Activated naive CD8-positive, alpha-beta T cell treated with anti-CD3 and anti-CD28 coated beads, Interleukin-2, amount 10 ng/mL, durations not matched to agents 7 days and 5 days (primary cell): ENCODE measurements at regions not wholly inside any gene's neighbourhood (a gene's known extent, or its start where the extent isn't known, plus 50 kb on each side); places are given as distances from the start of the nearest gene placed in this dataset.
"Not testable (repeated sequence)": the region's sequence is repeated elsewhere in the genome, so short reads cannot be mapped to it uniquely, and the experiment has no call there.

ENCODE experiments used
- ATAC-seq: fragments of 150-1000 bp; cut with Tn5 transposase; one replicate; pipeline ENCODE4 v1.10.0; 2021; ENCODE audit warnings: low read depth, moderate library complexity
- POLR2A ChIA-PET: fragments of 350-600 bp; sonication (Branson Sonifier 250); formaldehyde crosslinking; loops from one replicate; lab custom pipeline; 2021; ENCODE audit warnings: antibody characterized with exemption; lab: Charles Lee
- DNase-seq: peaks from one replicate; pipeline ENCODE4 v3.0.0; 2021
- H3K27ac Mint-ChIP-seq: one replicate; pipeline ENCODE4 v1.8.0; 2022; ENCODE audit warnings: mild to moderate bottlenecking, mixed read lengths
- H3K27me3 Mint-ChIP-seq: one replicate; pipeline ENCODE4 v1.8.0; 2022; ENCODE audit warnings: mild to moderate bottlenecking, moderate library complexity, mixed read lengths
- H3K36me3 Mint-ChIP-seq: one replicate; pipeline ENCODE4 v1.8.0; 2021; ENCODE audit warnings: mild to moderate bottlenecking, mixed read lengths
- H3K4me1 Mint-ChIP-seq: one replicate; pipeline ENCODE4 v1.8.0; 2021; ENCODE audit warnings: mixed read lengths
- H3K4me3 Mint-ChIP-seq: one replicate; pipeline ENCODE4 v1.8.0; 2022; ENCODE audit warnings: mild to moderate bottlenecking, moderate library complexity, mixed read lengths
- H3K9me3 Mint-ChIP-seq: one replicate; pipeline ENCODE4 v1.8.0; 2021; ENCODE audit warnings: mixed read lengths

- H3K9me3 Mint-ChIP-seq, result no peaks in the 10 kb centered on the region
- ATAC-seq, result no peak
- peaks cover 5% of the 10 kb centered on the region for H3K27me3 Mint-ChIP-seq
- no peak overlapping the region for H3K27ac Mint-ChIP-seq
- no peaks in the 10 kb centered on the region for H3K4me1 Mint-ChIP-seq
- no peak for DNase-seq
- H3K36me3 Mint-ChIP-seq, result no peaks in the 10 kb centered on the region
- POLR2A ChIA-PET, result no interaction called here
- no peak overlapping the region for H3K4me3 Mint-ChIP-seq
These were observed 93.8 kb upstream of the FAM20A start for GRCh38 chr17:68694791-68695485.

GRCh38 chr17:68693896-68694295, 92.7 kb upstream of the FAM20A start:
- H3K27me3 Mint-ChIP-seq, result peaks cover 5% of the 10 kb centered on the region
- no peaks in the 10 kb centered on the region for H3K36me3 Mint-ChIP-seq
- H3K9me3 Mint-ChIP-seq, result no peaks in the 10 kb centered on the region
- H3K27ac Mint-ChIP-seq, result no peak overlapping the region
- DNase-seq (no peak), ATAC-seq (no peak)
- no peaks in the 10 kb centered on the region for H3K4me1 Mint-ChIP-seq
- H3K4me3 Mint-ChIP-seq, result no peak overlapping the region
- POLR2A ChIA-PET, result no interaction called here

GRCh38 chr17:68693466-68693865, 92.3 kb upstream of the FAM20A start:
- Mint-ChIP-seq H3K4me3 (no peak overlapping the region), H3K36me3 (no peaks in the 10 kb centered on the region), H3K27me3 (peaks cover 4% of the 10 kb centered on the region), H3K9me3 (no peaks in the 10 kb centered on the region), H3K4me1 (no peaks in the 10 kb centered on the region), H3K27ac (no peak overlapping the region)
- DNase-seq (no peak), ATAC-seq (no peak)
- POLR2A ChIA-PET, result no interaction called here

GRCh38 chr17:68686108-68686988, 85.2 kb upstream of the FAM20A start:
- Mint-ChIP-seq H3K27me3 (peaks cover 5% of the 10 kb centered on the region), H3K36me3 (no peaks in the 10 kb centered on the region), H3K27ac (no peak overlapping the region), H3K4me3 (no peak overlapping the region), H3K4me1 (no peaks in the 10 kb centered on the region), H3K9me3 (no peaks in the 10 kb centered on the region)
- DNase-seq (no peak), ATAC-seq (no peak)
- POLR2A ChIA-PET, result no interaction called here

- Mint-ChIP-seq H3K27me3 (peaks cover 5% of the 10 kb centered on the region), H3K9me3 (no peaks in the 10 kb centered on the region), H3K36me3 (no peaks in the 10 kb centered on the region), H3K27ac (no peak overlapping the region), H3K4me3 (no peak overlapping the region), H3K4me1 (no peaks in the 10 kb centered on the region)
- POLR2A ChIA-PET, result no interaction called here
- ATAC-seq (no peak), DNase-seq (no peak)
These were observed 83.8 kb upstream of the FAM20A start for GRCh38 chr17:68684949-68685357.

GRCh38 chr17:68682903-68683302, 81.7 kb upstream of the FAM20A start:
- Mint-ChIP-seq H3K36me3 (no peaks in the 10 kb centered on the region), H3K4me1 (no peaks in the 10 kb centered on the region), H3K9me3 (no peaks in the 10 kb centered on the region), H3K4me3 (no peak overlapping the region), H3K27me3 (peaks cover 5% of the 10 kb centered on the region), H3K27ac (no peak overlapping the region)
- POLR2A ChIA-PET, result no interaction called here
- DNase-seq (no peak), ATAC-seq (no peak)

- Mint-ChIP-seq H3K27ac (no peak overlapping the region), H3K27me3 (no peaks in the 10 kb centered on the region), H3K4me1 (no peaks in the 10 kb centered on the region), H3K9me3 (no peaks in the 10 kb centered on the region), H3K36me3 (no peaks in the 10 kb centered on the region), H3K4me3 (no peak overlapping the region)
- DNase-seq, result no peak
- POLR2A ChIA-PET, result no interaction called here
- ATAC-seq, result no peak
These were observed 78.7 kb upstream of the FAM20A start for GRCh38 chr17:68679882-68680281.

GRCh38 chr17:68676856-68677255, 75.7 kb upstream of the FAM20A start:
- no peak overlapping the region for H3K27ac Mint-ChIP-seq
- no peak for ATAC-seq
- no peaks in the 10 kb centered on the region for H3K4me1 Mint-ChIP-seq
- POLR2A ChIA-PET, result no interaction called here
- no peak for DNase-seq
- H3K9me3 Mint-ChIP-seq, result no peaks in the 10 kb centered on the region
- peaks cover 2% of the 10 kb centered on the region for H3K27me3 Mint-ChIP-seq
- H3K4me3 Mint-ChIP-seq, result no peak overlapping the region
- no peaks in the 10 kb centered on the region for H3K36me3 Mint-ChIP-seq

GRCh38 chr17:68675723-68676122, 74.6 kb upstream of the FAM20A start:
- POLR2A ChIA-PET, result no interaction called here
- no peak overlapping the region for H3K27ac Mint-ChIP-seq
- H3K4me3 Mint-ChIP-seq, result no peak overlapping the region
- H3K36me3 Mint-ChIP-seq, result no peaks in the 10 kb centered on the region
- peaks cover 2% of the 10 kb centered on the region for H3K27me3 Mint-ChIP-seq
- H3K4me1 Mint-ChIP-seq, result no peaks in the 10 kb centered on the region
- no peaks in the 10 kb centered on the region for H3K9me3 Mint-ChIP-seq
- DNase-seq (no peak), ATAC-seq (no peak)

- ATAC-seq (no peak), DNase-seq (no peak)
- Mint-ChIP-seq H3K4me1 (no peaks in the 10 kb centered on the region), H3K27ac (no peak overlapping the region), H3K27me3 (peaks cover 2% of the 10 kb centered on the region), H3K36me3 (no peaks in the 10 kb centered on the region), H3K9me3 (no peaks in the 10 kb centered on the region), H3K4me3 (no peak overlapping the region)
- POLR2A ChIA-PET, result no interaction called here
These were observed 73.1 kb upstream of the FAM20A start for GRCh38 chr17:68674029-68674925.

- no peak overlapping the region for H3K4me3 Mint-ChIP-seq
- peaks cover 12% of the 10 kb centered on the region for H3K27me3 Mint-ChIP-seq
- ATAC-seq (no peak), DNase-seq (no peak)
- no peaks in the 10 kb centered on the region for H3K9me3 Mint-ChIP-seq
- POLR2A ChIA-PET, result no interaction called here
- no peaks in the 10 kb centered on the region for H3K4me1 Mint-ChIP-seq
- no peaks in the 10 kb centered on the region for H3K36me3 Mint-ChIP-seq
- no peak overlapping the region for H3K27ac Mint-ChIP-seq
These were observed 70.0 kb upstream of the FAM20A start for GRCh38 chr17:68670967-68671693.

GRCh38 chr17:68666438-68666837, 65.3 kb upstream of the FAM20A start:
- not testable (repeated sequence) for H3K9me3 Mint-ChIP-seq, ATAC-seq

GRCh38 chr17:68665373-68665772, 64.2 kb upstream of the FAM20A start:
- no peak for DNase-seq
- no peaks in the 10 kb centered on the region for H3K9me3 Mint-ChIP-seq
- POLR2A ChIA-PET, result no interaction called here
- H3K4me1 Mint-ChIP-seq, result no peaks in the 10 kb centered on the region
- H3K36me3 Mint-ChIP-seq, result no peaks in the 10 kb centered on the region
- ATAC-seq, result no peak
- H3K27ac Mint-ChIP-seq, result no peak overlapping the region
- no peak overlapping the region for H3K4me3 Mint-ChIP-seq
- H3K27me3 Mint-ChIP-seq, result peaks cover 15% of the 10 kb centered on the region

More at GRCh38 chr17:68666438-68666837, 65.3 kb upstream of the FAM20A start:
- DNase-seq, H3K4me1 Mint-ChIP-seq, POLR2A ChIA-PET, H3K36me3 Mint-ChIP-seq, H3K27ac Mint-ChIP-seq, H3K4me3 Mint-ChIP-seq: not testable (repeated sequence)
- peaks cover 15% of the 10 kb centered on the region for H3K27me3 Mint-ChIP-seq
